ENCODE measurements at regions not wholly inside any gene's neighbourhood (a gene's known extent, or its start where the extent isn't known, plus 50 kb on each side); places are given as distances from the start of the nearest gene placed in this dataset.

GRCh38 chr3:178087376-178087775, 448.9 kb upstream of the KCNMB2 start:
- no peak for DNase-seq (ENCODE audit: low read depth)
- no peak overlapping the region for H3K4me3 ChIP-seq (ENCODE audit: low read length)
- no peak for TF ChIP-seq CTCF (conservative IDR thresholded peaks at IDR 0.05; ENCODE audit: low read depth, low read length)

- TF ChIP-seq CTCF (conservative IDR thresholded peaks at IDR 0.05; ENCODE audit: low read depth, low read length) = no peak
- no peak overlapping the region for H3K4me3 ChIP-seq (ENCODE audit: low read length)
- no peak for DNase-seq (ENCODE audit: low read depth)
Observed at GRCh38 chr3:178088963-178089362, 447.3 kb upstream of the KCNMB2 start.

GRCh38 chr3:178090899-178091298, 445.3 kb upstream of the KCNMB2 start:
- TF ChIP-seq CTCF (conservative IDR thresholded peaks at IDR 0.05; ENCODE audit: low read depth, low read length) = no peak
- no peak for DNase-seq (ENCODE audit: low read depth)
- no peak overlapping the region for H3K4me3 ChIP-seq (ENCODE audit: low read length)

GRCh38 chr3:178095522-178095921, 440.7 kb upstream of the KCNMB2 start:
- no peak for TF ChIP-seq CTCF (conservative IDR thresholded peaks at IDR 0.05; ENCODE audit: low read depth, low read length)
- DNase-seq (ENCODE audit: low read depth) = no peak
- no peak overlapping the region for H3K4me3 ChIP-seq (ENCODE audit: low read length)

GRCh38 chr3:178096955-178097354, 439.3 kb upstream of the KCNMB2 start:
- TF ChIP-seq CTCF (conservative IDR thresholded peaks at IDR 0.05; ENCODE audit: low read depth, low read length) = no peak
- H3K4me3 ChIP-seq (ENCODE audit: low read length) = no peak overlapping the region
- DNase-seq (ENCODE audit: low read depth) = no peak

- no peak for DNase-seq (ENCODE audit: low read depth)
- no peak for TF ChIP-seq CTCF (conservative IDR thresholded peaks at IDR 0.05; ENCODE audit: low read depth, low read length)
- H3K4me3 ChIP-seq (ENCODE audit: low read length) = no peak overlapping the region
Observed at GRCh38 chr3:178097576-178097975, 438.7 kb upstream of the KCNMB2 start.

- no peak for TF ChIP-seq CTCF (conservative IDR thresholded peaks at IDR 0.05; ENCODE audit: low read depth, low read length)
- no peak for DNase-seq (ENCODE audit: low read depth)
- H3K4me3 ChIP-seq (ENCODE audit: low read length) = no peak overlapping the region
Observed at GRCh38 chr3:178099274-178099673, 437.0 kb upstream of the KCNMB2 start.
